ENCODE measurements at regions not wholly inside any gene's neighbourhood (a gene's known extent, or its start where the extent isn't known, plus 50 kb on each side); places are given as distances from the start of the nearest gene placed in this dataset.

GRCh38 chr9:79325501-79325900 is 246.3 kb upstream of the TLE4 start:
- no peak for TF ChIP-seq POLR2A (IDR thresholded peaks at IDR 0.05)
- TF ChIP-seq, protein P1, sequence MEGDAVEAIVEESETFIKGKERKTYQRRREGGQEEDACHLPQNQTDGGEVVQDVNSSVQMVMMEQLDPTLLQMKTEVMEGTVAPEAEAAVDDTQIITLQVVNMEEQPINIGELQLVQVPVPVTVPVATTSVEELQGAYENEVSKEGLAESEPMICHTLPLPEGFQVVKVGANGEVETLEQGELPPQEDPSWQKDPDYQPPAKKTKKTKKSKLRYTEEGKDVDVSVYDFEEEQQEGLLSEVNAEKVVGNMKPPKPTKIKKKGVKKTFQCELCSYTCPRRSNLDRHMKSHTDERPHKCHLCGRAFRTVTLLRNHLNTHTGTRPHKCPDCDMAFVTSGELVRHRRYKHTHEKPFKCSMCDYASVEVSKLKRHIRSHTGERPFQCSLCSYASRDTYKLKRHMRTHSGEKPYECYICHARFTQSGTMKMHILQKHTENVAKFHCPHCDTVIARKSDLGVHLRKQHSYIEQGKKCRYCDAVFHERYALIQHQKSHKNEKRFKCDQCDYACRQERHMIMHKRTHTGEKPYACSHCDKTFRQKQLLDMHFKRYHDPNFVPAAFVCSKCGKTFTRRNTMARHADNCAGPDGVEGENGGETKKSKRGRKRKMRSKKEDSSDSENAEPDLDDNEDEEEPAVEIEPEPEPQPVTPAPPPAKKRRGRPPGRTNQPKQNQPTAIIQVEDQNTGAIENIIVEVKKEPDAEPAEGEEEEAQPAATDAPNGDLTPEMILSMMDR (IDR thresholded peaks at IDR 0.05), result no peak
- Histone ChIP-seq H3K4me1 (no peaks in the 10 kb centered on the region), H3K27ac (no peak overlapping the region), H3K36me3 (no peaks in the 10 kb centered on the region), H3K4me3 (no peak overlapping the region), H3K9me3 (no peaks in the 10 kb centered on the region), H3K27me3 (no peaks in the 10 kb centered on the region)
- intact Hi-C loops (cut with DNase I; ENCODE audit: low total_unique reads), result no loop called here
- no peak for DNase-seq

GRCh38 chr9:79329861-79330260 is 241.9 kb upstream of the TLE4 start:
- no peak for DNase-seq
- no peaks in the 10 kb centered on the region for H3K27me3 ChIP-seq
- H3K4me1 ChIP-seq, result no peaks in the 10 kb centered on the region
- no peak overlapping the region for H3K27ac ChIP-seq
- no peaks in the 10 kb centered on the region for H3K9me3 ChIP-seq
- H3K4me3 ChIP-seq, result no peak overlapping the region
- intact Hi-C loops (cut with DNase I; ENCODE audit: low total_unique reads), result no loop called here
- H3K36me3 ChIP-seq, result no peaks in the 10 kb centered on the region
- TF ChIP-seq, protein P1 (IDR thresholded peaks at IDR 0.05), result no peak
- TF ChIP-seq POLR2A (IDR thresholded peaks at IDR 0.05), result no peak

GRCh38 chr9:79334001-79334400 is 237.8 kb upstream of the TLE4 start:
- Histone ChIP-seq H3K27me3 (no peaks in the 10 kb centered on the region), H3K4me3 (no peak overlapping the region), H3K36me3 (no peaks in the 10 kb centered on the region), H3K9me3 (no peaks in the 10 kb centered on the region), H3K27ac (no peak overlapping the region), H3K4me1 (no peaks in the 10 kb centered on the region)
- no peak for DNase-seq
- TF ChIP-seq POLR2A (IDR thresholded peaks at IDR 0.05), result no peak
- TF ChIP-seq, protein P1 (IDR thresholded peaks at IDR 0.05), result no peak
- intact Hi-C loops (cut with DNase I; ENCODE audit: low total_unique reads), result no loop called here

GRCh38 chr9:79334711-79335110 is 237.1 kb upstream of the TLE4 start:
- Histone ChIP-seq H3K27me3 (no peaks in the 10 kb centered on the region), H3K36me3 (no peaks in the 10 kb centered on the region), H3K4me3 (no peak overlapping the region), H3K4me1 (no peaks in the 10 kb centered on the region), H3K27ac (no peak overlapping the region), H3K9me3 (no peaks in the 10 kb centered on the region)
- DNase-seq, result no peak
- TF ChIP-seq POLR2A (IDR thresholded peaks at IDR 0.05), result no peak
- TF ChIP-seq, protein P1 (IDR thresholded peaks at IDR 0.05), result no peak
- intact Hi-C loops (cut with DNase I; ENCODE audit: low total_unique reads), result no loop called here

- intact Hi-C loops (cut with DNase I; ENCODE audit: low total_unique reads), result no loop called here
- no peaks in the 10 kb centered on the region for H3K27me3 ChIP-seq
- H3K4me3 ChIP-seq, result no peak overlapping the region
- no peaks in the 10 kb centered on the region for H3K4me1 ChIP-seq
- TF ChIP-seq POLR2A (IDR thresholded peaks at IDR 0.05), result no peak
- TF ChIP-seq, protein P1 (IDR thresholded peaks at IDR 0.05), result no peak
- no peaks in the 10 kb centered on the region for H3K36me3 ChIP-seq
- no peaks in the 10 kb centered on the region for H3K9me3 ChIP-seq
- no peak overlapping the region for H3K27ac ChIP-seq
- no peak for DNase-seq
Measured at GRCh38 chr9:79335987-79336386, 235.8 kb upstream of the TLE4 start.

All from uterus (tissue), 3 donors.